ENCODE measurements at regions not wholly inside any gene's neighbourhood (a gene's known extent, or its start where the extent isn't known, plus 50 kb on each side); places are given as distances from the start of the nearest gene placed in this dataset.

DNA sequence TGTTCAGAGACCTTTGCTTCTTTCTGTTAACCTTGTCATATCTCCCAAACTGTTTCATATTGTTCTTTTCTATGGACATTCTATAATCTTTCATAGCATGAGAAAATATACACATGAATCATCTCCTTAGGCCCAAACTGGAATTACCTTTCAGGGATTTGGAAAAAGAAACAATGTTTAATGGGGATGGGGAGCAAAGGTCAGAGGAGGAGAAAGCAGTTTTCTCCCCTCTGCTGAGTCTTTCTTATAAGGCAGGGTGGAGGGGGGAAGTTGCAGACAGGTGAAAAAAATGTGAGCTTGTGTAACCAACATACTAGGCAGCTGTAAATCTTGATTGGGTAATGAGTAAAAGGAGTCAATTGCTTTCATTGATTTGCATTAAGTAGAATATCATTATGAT, 164.1 kb downstream of the BRINP2 start:
- TF ChIP-seq POLR2A (IDR thresholded peaks at IDR 0.05; ENCODE audit: low read depth, low read length) (no peak), TAF1 (IDR thresholded peaks at IDR 0.05; ENCODE audit: borderline replicate concordance, low read depth, low read length) (no peak)

Data from GM12892 (cell line).